Keratinocyte (primary cell): ENCODE measurements at regions not wholly inside any gene's neighbourhood (a gene's known extent, or its start where the extent isn't known, plus 50 kb on each side); places are given as distances from the start of the nearest gene placed in this dataset.

Experiments used
- CTCF ChIP-seq, 3 experiments: IDR thresholded peaks in 1 of 3; conservative IDR thresholded peaks in 1 of 3; optimal IDR thresholded peaks in 1 of 3; 2 replicates in 2 of 3; 3 replicates in 1 of 3; pipeline versions ENCODE3 to v1.5.1; 2011; ENCODE audit warnings: low read length in 3 of 3, mild to moderate bottlenecking in 3 of 3, moderate library complexity in 2 of 3, control low read depth in 1 of 3, inconsistent platforms in 1 of 3; ENCODE audit not compliant: insufficient read depth in 2 of 3; ENCODE audit errors: extremely low read depth in 1 of 3
- EZH2 ChIP-seq: IDR thresholded peaks from one replicate; pipeline ENCODE4 v1.6.1; 2012; ENCODE audit warnings: inconsistent platforms, mild to moderate bottlenecking, low read length, moderate library complexity

DNA sequence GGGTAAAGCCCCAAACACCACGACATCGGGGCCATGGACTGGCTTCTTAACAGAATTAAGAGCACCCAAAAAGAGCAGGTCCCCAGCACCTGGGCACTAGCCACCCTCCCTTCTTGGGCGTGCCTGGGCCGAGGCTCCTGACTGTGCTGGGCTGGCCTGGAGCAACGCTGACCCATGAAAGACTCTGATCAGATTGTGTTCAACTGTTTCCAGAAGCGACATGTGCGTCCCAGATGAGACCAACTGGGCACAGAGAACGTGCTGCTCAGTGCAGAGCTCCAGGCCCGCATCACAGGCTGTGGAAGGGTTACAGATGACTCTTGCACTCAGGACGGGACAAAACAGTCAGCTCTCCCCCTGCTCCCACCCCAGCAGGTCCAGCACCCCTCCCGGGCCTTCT is 100.7 kb downstream of the KCNJ12 start:
- TF ChIP-seq CTCF (optimal IDR thresholded peaks at IDR 0.05 in 1 of 3, IDR thresholded peaks at IDR 0.05 in 1 of 3, conservative IDR thresholded peaks at IDR 0.05 in 1 of 3; ENCODE audit: extremely low read depth in 1 of 3, insufficient read depth in 2 of 3, low read length in 3 of 3) (no peak), EZH2 (no peak)
